OCI-LY1 (cell line): ENCODE measurements at regions not wholly inside any gene's neighbourhood (a gene's known extent, or its start where the extent isn't known, plus 50 kb on each side); places are given as distances from the start of the nearest gene placed in this dataset.

ENCODE experiments used
- H2AFZ ChIP-seq: fragments of 200-600 bp; sonication (generic), shearing (Covaris generic); 2 replicates; pipeline ENCODE4 v1.6.0; 2014; ENCODE audit warnings: antibody characterized with exemption, mild to moderate bottlenecking, low read length
- H3F3A ChIP-seq: fragments of 200-600 bp; sonication (generic), shearing (Covaris generic); 2 replicates; pipeline ENCODE4 v1.6.0; 2014; ENCODE audit warnings: mild to moderate bottlenecking, antibody characterized with exemption, low read length, moderate library complexity; ENCODE audit not compliant: insufficient read depth
- H3K27ac ChIP-seq: fragments of 200-600 bp; sonication (generic); 2 replicates; pipeline ENCODE4 v1.5.1; 2014; ENCODE audit warnings: low read length, mixed run types, mild to moderate bottlenecking, low read depth; ENCODE audit not compliant: poor library complexity, severe bottlenecking
- H3K27me3 ChIP-seq: fragments of 200-600 bp; sonication (generic); 2 replicates; pipeline ENCODE4 v1.6.0; 2014; ENCODE audit warnings: antibody characterized with exemption, mild to moderate bottlenecking, low read length, moderate library complexity; ENCODE audit not compliant: insufficient read depth
- H3K36me3 ChIP-seq: fragments of 200-600 bp; sonication (generic); 2 replicates; pipeline ENCODE4 v1.6.1; 2014; ENCODE audit warnings: mild to moderate bottlenecking, antibody characterized with exemption, low read length, moderate library complexity, mixed read lengths; ENCODE audit not compliant: insufficient read depth
- H3K4me1 ChIP-seq: fragments of 200-600 bp; sonication (generic); 2 replicates; pipeline ENCODE4 v1.5.1; 2014; ENCODE audit warnings: mild to moderate bottlenecking, low read length, moderate library complexity; ENCODE audit not compliant: insufficient read depth, severe bottlenecking
- H3K4me2 ChIP-seq: fragments of 200-600 bp; sonication (generic), shearing (Covaris generic); 2 replicates; pipeline ENCODE4 v1.6.1; 2014; ENCODE audit warnings: low read length
- H3K4me3 ChIP-seq: fragments of 200-600 bp; sonication (generic); 2 replicates; pipeline ENCODE4 v1.5.1; 2014; ENCODE audit warnings: low read length, low read depth, mild to moderate bottlenecking, mixed read lengths; ENCODE audit not compliant: poor library complexity, severe bottlenecking
- H3K79me2 ChIP-seq: fragments of 200-600 bp; shearing (Covaris generic); 2 replicates; pipeline ENCODE4 v1.6.1; 2016; ENCODE audit warnings: mixed run types, low read length, mixed read lengths; ENCODE audit not compliant: insufficient read depth
- H3K9ac ChIP-seq: fragments of 200-600 bp; sonication (generic), shearing (Covaris generic); 2 replicates; pipeline ENCODE4 v1.6.1; 2014; ENCODE audit warnings: mild to moderate bottlenecking, low read length, mixed read lengths
- H3K9me2 ChIP-seq: fragments of 200-600 bp; sonication (generic), shearing (Covaris generic); 2 replicates; pipeline ENCODE4 v1.6.1; 2014; ENCODE audit warnings: low read depth, mild to moderate bottlenecking, low read length, mixed read lengths
- H3K9me3 ChIP-seq: fragments of 200-600 bp; shearing (Covaris generic); 2 replicates; pipeline ENCODE4 v1.6.1; 2014; ENCODE audit warnings: low read length, mixed read lengths
- H4K20me1 ChIP-seq: fragments of 200-600 bp; sonication (generic), shearing (Covaris generic); 2 replicates; pipeline ENCODE4 v1.6.0; 2016; ENCODE audit warnings: mild to moderate bottlenecking, low read length; ENCODE audit not compliant: insufficient read depth
- CTCF ChIP-seq: fragments of 200-600 bp; sonication (generic), shearing (Covaris generic); IDR thresholded peaks from 2 replicates; pipeline ENCODE4 v1.5.1; 2017; ENCODE audit warnings: mild to moderate bottlenecking, antibody characterized with exemption, low read length, moderate library complexity, mixed read lengths
- EZH2 ChIP-seq: fragments of 200-600 bp; sonication (generic), shearing (Covaris generic); IDR thresholded peaks from 2 replicates; pipeline ENCODE4 v1.8.0; 2017; ENCODE audit warnings: borderline replicate concordance, mixed run types, mild to moderate bottlenecking, antibody characterized with exemption, low read length, moderate library complexity, mixed read lengths

DNA sequence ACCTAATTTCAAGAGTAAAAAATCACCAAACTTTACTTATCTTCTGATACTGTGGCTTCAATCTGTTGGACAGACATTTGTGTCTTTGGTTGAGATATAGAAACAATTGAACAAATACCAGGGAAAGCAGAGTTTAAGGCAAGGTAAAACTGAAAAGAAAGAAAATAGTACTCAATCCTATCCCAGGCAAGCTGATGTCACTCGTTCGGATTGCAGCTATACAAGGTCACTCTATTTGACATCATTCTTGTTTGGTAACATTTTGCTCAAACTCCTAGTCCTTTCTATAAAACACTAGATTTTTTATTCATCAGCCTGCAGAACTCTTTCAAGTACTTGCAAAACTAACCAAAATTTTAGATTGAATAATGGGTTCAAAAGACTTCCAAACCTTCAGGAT, 91.9 kb upstream of the ANKRD55 start:
- Histone ChIP-seq H3K4me2 (no peak overlapping the region), H3K36me3 (no peaks in the 10 kb centered on the region), H3K27ac (no peak overlapping the region), H3K4me1 (peaks cover 12% of the 10 kb centered on the region), H3K27me3 (no peaks in the 10 kb centered on the region), H3K9me2 (no peaks in the 10 kb centered on the region), H3K79me2 (no peaks in the 10 kb centered on the region), H4K20me1 (no peaks in the 10 kb centered on the region), H3K9ac (no peak overlapping the region), H3K9me3 (no peaks in the 10 kb centered on the region), H3K4me3 (no peak overlapping the region), H3F3A (no peaks in the 10 kb centered on the region), H2AFZ (no peak overlapping the region)
- TF ChIP-seq CTCF (no peak), EZH2 (no peak)

DNA sequence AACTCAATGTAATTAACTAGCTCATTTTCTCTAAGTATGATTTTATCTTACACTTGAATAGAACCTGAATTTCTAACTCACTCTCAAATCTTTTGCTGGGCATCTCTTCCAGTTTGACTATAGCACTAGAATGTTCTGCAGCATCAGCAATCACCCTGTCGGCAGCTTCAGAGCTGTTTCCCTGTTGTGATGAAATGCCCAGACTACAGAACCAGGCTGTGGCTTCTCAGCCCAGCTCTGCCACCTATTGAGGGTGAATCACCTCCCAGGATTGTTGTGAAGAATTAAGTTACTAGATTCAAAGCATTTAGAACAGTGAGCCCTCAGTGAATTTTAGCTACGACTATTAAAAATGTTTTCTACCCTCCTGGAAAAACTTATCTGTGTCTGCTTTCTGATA, 90.4 kb upstream of the ANKRD55 start:
- Histone ChIP-seq H3K4me1 (peaks cover 9% of the 10 kb centered on the region), H3K9me3 (no peaks in the 10 kb centered on the region), H3F3A (no peaks in the 10 kb centered on the region), H2AFZ (no peak overlapping the region), H3K36me3 (no peaks in the 10 kb centered on the region), H3K27me3 (no peaks in the 10 kb centered on the region), H3K9me2 (no peaks in the 10 kb centered on the region), H3K9ac (no peak overlapping the region), H3K4me2 (no peak overlapping the region), H4K20me1 (no peaks in the 10 kb centered on the region), H3K4me3 (no peak overlapping the region), H3K27ac (no peak overlapping the region), H3K79me2 (no peaks in the 10 kb centered on the region)
- TF ChIP-seq CTCF (no peak), EZH2 (no peak)

DNA sequence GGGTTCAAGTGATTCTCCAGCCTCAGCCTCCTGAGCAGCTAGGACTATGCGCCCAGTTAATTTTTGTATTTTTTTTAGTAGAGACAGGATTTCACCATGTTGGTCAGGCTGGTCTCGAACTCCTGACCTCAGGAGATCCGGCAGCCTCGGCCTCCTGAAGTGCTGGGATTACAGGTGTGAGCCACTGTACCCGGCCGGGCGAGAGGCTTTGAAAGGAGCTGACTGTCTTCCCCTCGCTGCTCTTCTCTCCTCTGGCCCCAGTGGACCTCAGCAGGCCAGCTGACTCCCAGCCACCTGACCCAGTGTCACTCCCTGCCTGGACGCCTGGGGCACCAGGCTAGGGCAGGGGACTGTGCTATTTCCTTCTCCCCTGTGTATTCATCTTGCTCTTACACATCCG, 89.5 kb upstream of the ANKRD55 start:
- no peaks in the 10 kb centered on the region for H3K27me3 ChIP-seq
- H3K79me2 ChIP-seq, result no peaks in the 10 kb centered on the region
- TF ChIP-seq EZH2, result no peak
- no peak for TF ChIP-seq CTCF
- no peak overlapping the region for H3K27ac ChIP-seq
- H3K9ac ChIP-seq, result no peak overlapping the region
- no peaks in the 10 kb centered on the region for H3K36me3 ChIP-seq
- H3K4me2 ChIP-seq, result no peak overlapping the region
- no peaks in the 10 kb centered on the region for H3K9me2 ChIP-seq
- no peaks in the 10 kb centered on the region for H4K20me1 ChIP-seq
- peaks cover 9% of the 10 kb centered on the region for H3K4me1 ChIP-seq
- H2AFZ ChIP-seq, result no peak overlapping the region
- no peaks in the 10 kb centered on the region for H3F3A ChIP-seq
- no peaks in the 10 kb centered on the region for H3K9me3 ChIP-seq
- no peak overlapping the region for H3K4me3 ChIP-seq
